ENCODE measurements at regions not wholly inside any gene's neighbourhood (a gene's known extent, or its start where the extent isn't known, plus 50 kb on each side); places are given as distances from the start of the nearest gene placed in this dataset.

DNA sequence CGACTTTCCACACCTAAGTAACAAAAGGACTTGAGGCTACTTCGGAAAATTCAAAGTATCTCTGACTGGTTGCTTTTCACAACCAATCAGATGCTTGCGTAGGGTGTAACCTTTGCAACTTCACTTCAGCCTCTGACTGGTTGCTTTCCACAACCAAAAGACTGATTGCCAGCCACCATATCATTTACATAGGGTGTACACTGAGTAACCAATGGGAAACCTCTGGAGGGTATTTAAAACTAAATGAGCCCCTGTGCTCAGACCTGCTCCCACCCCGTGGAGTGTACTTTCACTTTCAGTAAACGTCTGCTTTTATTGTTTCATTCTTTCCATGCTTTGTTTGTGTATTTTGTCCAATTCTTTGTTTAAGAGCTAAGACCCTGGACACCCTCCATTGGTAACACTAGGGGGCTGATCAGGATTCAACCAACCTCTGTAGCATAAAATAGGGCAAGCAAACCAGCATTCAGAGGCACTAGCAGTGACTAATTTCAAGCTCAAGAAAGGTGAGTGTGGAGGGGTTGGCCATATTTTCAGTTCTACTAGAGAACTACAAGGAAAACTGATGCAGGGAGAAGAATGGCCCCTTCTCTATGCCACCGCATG is 390.8 kb downstream of the POM121L12 start:
- TF ChIP-seq, protein P1, sequence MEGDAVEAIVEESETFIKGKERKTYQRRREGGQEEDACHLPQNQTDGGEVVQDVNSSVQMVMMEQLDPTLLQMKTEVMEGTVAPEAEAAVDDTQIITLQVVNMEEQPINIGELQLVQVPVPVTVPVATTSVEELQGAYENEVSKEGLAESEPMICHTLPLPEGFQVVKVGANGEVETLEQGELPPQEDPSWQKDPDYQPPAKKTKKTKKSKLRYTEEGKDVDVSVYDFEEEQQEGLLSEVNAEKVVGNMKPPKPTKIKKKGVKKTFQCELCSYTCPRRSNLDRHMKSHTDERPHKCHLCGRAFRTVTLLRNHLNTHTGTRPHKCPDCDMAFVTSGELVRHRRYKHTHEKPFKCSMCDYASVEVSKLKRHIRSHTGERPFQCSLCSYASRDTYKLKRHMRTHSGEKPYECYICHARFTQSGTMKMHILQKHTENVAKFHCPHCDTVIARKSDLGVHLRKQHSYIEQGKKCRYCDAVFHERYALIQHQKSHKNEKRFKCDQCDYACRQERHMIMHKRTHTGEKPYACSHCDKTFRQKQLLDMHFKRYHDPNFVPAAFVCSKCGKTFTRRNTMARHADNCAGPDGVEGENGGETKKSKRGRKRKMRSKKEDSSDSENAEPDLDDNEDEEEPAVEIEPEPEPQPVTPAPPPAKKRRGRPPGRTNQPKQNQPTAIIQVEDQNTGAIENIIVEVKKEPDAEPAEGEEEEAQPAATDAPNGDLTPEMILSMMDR (IDR thresholded peaks at IDR 0.05; ENCODE audit: insufficient read depth, low read length) = no peak
- no peak for TF ChIP-seq POLR2AphosphoS5 (IDR thresholded peaks at IDR 0.05; ENCODE audit: low read depth)
- TF ChIP-seq, protein P2, sequence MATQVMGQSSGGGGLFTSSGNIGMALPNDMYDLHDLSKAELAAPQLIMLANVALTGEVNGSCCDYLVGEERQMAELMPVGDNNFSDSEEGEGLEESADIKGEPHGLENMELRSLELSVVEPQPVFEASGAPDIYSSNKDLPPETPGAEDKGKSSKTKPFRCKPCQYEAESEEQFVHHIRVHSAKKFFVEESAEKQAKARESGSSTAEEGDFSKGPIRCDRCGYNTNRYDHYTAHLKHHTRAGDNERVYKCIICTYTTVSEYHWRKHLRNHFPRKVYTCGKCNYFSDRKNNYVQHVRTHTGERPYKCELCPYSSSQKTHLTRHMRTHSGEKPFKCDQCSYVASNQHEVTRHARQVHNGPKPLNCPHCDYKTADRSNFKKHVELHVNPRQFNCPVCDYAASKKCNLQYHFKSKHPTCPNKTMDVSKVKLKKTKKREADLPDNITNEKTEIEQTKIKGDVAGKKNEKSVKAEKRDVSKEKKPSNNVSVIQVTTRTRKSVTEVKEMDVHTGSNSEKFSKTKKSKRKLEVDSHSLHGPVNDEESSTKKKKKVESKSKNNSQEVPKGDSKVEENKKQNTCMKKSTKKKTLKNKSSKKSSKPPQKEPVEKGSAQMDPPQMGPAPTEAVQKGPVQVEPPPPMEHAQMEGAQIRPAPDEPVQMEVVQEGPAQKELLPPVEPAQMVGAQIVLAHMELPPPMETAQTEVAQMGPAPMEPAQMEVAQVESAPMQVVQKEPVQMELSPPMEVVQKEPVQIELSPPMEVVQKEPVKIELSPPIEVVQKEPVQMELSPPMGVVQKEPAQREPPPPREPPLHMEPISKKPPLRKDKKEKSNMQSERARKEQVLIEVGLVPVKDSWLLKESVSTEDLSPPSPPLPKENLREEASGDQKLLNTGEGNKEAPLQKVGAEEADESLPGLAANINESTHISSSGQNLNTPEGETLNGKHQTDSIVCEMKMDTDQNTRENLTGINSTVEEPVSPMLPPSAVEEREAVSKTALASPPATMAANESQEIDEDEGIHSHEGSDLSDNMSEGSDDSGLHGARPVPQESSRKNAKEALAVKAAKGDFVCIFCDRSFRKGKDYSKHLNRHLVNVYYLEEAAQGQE (IDR thresholded peaks at IDR 0.05; ENCODE audit: insufficient replicate concordance, low read depth) = no peak

Data from HL-60 (cell line).